K562 (cell line): ENCODE measurements at regions not wholly inside any gene's neighbourhood (a gene's known extent, or its start where the extent isn't known, plus 50 kb on each side); places are given as distances from the start of the nearest gene placed in this dataset.

ENCODE experiments used
- ELF4 ChIP-seq: fragments of 450-650 bp; formaldehyde crosslinking; IDR thresholded peaks from 2 replicates; pipeline ENCODE4 v1.4.0; 2022; ENCODE audit warnings: missing genetic modification characterization
- SMAD4 ChIP-seq: fragments of 250-450 bp; sonication (Bioruptor Pico); conservative IDR thresholded peaks from 2 replicates; pipeline ENCODE4 v1.8.0; 2021; ENCODE audit warnings: inconsistent platforms, mild to moderate bottlenecking, moderate library complexity
- TF ChIP-seq, protein P1 (sequence below): fragments of 250-450 bp; sonication (Bioruptor Pico); IDR thresholded peaks from 2 replicates; pipeline ENCODE4 v1.4.0; 2020; ENCODE audit warnings: mild to moderate bottlenecking, moderate library complexity, borderline replicate concordance
- TF ChIP-seq, protein P2 (sequence below): sonication (generic); formaldehyde crosslinking; IDR thresholded peaks from 2 replicates; pipeline ENCODE4 v1.8.1; 2023; ENCODE audit warnings: mild to moderate bottlenecking, missing genetic modification reagents
- TF ChIP-seq, protein P3 (sequence below): fragments of 250-450 bp; sonication (Bioruptor Pico); IDR thresholded peaks from 2 replicates; pipeline ENCODE4 v1.4.0; 2020; ENCODE audit warnings: borderline replicate concordance
- TF ChIP-seq, protein P4 (sequence below): fragments of 450-650 bp; formaldehyde crosslinking; IDR thresholded peaks from 2 replicates; pipeline ENCODE4 v1.4.0; 2020; ENCODE audit warnings: mild to moderate bottlenecking
- TF ChIP-seq, protein P5 (sequence below): sonication (generic); formaldehyde crosslinking; IDR thresholded peaks from 2 replicates; pipeline ENCODE4 v1.8.0; 2022; ENCODE audit warnings: mild to moderate bottlenecking, missing genetic modification reagents

DNA sequence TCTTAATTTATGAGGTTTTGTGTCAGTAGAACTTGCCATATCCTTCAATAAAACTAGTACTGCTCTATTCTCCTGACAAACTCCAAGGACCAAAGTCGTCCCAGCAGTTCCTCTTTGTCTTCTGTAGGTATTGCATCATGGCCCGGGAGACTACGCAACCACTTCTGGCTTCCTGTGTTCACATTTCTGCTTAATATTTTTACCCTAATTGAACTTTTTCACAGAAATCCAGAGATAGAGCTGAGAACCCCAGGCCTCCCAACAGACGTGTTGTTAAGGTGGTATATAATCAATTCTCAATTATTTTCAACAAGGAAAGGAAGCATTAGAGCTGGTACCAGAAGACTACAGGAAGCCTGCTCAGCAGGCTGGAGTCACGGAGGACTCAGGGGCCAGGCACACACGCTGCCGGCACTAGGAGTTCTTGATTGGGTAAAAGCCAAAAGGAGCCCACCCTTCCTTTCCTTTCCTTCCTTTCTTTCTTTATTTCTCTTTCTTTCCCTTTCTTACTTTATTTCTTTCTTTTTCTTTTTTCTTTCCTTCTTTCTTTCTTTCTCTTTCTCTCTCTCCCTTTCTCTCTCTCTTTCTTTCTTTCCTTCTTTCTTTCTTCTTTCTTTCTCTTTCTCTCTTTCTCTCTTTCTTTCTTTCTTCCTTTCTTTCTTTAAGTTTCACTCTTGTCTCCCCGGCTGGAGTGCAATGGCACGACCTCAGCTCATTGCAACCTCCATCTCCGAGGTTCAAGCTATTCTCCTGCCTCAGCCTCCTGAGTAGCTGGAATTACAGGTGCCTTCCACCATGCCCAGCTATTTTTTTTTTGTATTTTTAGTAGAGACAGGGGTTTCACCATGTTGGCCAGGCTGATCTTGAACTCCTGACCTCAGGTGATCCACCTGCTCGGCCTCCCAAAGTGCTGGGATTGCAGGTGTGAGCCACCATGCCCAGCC lies 173.7 kb downstream of the ZBTB18 start (continued):
- TF ChIP-seq, protein P1, sequence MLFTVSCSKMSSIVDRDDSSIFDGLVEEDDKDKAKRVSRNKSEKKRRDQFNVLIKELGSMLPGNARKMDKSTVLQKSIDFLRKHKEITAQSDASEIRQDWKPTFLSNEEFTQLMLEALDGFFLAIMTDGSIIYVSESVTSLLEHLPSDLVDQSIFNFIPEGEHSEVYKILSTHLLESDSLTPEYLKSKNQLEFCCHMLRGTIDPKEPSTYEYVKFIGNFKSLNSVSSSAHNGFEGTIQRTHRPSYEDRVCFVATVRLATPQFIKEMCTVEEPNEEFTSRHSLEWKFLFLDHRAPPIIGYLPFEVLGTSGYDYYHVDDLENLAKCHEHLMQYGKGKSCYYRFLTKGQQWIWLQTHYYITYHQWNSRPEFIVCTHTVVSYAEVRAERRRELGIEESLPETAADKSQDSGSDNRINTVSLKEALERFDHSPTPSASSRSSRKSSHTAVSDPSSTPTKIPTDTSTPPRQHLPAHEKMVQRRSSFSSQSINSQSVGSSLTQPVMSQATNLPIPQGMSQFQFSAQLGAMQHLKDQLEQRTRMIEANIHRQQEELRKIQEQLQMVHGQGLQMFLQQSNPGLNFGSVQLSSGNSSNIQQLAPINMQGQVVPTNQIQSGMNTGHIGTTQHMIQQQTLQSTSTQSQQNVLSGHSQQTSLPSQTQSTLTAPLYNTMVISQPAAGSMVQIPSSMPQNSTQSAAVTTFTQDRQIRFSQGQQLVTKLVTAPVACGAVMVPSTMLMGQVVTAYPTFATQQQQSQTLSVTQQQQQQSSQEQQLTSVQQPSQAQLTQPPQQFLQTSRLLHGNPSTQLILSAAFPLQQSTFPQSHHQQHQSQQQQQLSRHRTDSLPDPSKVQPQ (CRISPR knock-in tag): no peak
- TF ChIP-seq, protein P2, sequence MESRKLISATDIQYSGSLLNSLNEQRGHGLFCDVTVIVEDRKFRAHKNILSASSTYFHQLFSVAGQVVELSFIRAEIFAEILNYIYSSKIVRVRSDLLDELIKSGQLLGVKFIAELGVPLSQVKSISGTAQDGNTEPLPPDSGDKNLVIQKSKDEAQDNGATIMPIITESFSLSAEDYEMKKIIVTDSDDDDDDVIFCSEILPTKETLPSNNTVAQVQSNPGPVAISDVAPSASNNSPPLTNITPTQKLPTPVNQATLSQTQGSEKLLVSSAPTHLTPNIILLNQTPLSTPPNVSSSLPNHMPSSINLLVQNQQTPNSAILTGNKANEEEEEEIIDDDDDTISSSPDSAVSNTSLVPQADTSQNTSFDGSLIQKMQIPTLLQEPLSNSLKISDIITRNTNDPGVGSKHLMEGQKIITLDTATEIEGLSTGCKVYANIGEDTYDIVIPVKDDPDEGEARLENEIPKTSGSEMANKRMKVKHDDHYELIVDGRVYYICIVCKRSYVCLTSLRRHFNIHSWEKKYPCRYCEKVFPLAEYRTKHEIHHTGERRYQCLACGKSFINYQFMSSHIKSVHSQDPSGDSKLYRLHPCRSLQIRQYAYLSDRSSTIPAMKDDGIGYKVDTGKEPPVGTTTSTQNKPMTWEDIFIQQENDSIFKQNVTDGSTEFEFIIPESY (CRISPR knock-in tag): no peak
- TF ChIP-seq, protein P3, sequence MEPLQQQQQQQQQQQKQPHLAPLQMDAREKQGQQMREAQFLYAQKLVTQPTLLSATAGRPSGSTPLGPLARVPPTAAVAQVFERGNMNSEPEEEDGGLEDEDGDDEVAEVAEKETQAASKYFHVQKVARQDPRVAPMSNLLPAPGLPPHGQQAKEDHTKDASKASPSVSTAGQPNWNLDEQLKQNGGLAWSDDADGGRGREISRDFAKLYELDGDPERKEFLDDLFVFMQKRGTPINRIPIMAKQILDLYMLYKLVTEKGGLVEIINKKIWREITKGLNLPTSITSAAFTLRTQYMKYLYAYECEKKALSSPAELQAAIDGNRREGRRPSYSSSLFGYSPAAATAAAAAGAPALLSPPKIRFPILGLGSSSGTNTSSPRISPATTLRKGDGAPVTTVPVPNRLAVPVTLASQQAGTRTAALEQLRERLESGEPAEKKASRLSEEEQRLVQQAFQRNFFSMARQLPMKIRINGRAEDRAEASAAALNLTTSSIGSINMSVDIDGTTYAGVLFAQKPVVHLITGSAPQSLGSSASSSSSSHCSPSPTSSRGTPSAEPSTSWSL (CRISPR knock-in tag): no peak
- TF ChIP-seq SMAD4 (0 out of 2 replicates have a peak, but pooled peaks have one; percentile 18), ELF4 (CRISPR knock-in tag) (0 out of 2 replicates have a peak, but pooled peaks have one; percentile 61)
- TF ChIP-seq, protein P4, sequence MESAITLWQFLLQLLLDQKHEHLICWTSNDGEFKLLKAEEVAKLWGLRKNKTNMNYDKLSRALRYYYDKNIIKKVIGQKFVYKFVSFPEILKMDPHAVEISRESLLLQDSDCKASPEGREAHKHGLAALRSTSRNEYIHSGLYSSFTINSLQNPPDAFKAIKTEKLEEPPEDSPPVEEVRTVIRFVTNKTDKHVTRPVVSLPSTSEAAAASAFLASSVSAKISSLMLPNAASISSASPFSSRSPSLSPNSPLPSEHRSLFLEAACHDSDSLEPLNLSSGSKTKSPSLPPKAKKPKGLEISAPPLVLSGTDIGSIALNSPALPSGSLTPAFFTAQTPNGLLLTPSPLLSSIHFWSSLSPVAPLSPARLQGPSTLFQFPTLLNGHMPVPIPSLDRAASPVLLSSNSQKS (CRISPR knock-in tag): no peak
- TF ChIP-seq, protein P5, sequence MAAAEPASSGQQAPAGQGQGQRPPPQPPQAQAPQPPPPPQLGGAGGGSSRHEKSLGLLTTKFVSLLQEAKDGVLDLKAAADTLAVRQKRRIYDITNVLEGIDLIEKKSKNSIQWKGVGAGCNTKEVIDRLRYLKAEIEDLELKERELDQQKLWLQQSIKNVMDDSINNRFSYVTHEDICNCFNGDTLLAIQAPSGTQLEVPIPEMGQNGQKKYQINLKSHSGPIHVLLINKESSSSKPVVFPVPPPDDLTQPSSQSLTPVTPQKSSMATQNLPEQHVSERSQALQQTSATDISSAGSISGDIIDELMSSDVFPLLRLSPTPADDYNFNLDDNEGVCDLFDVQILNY (CRISPR knock-in tag): no peak
